HEK293T (cell line): ENCODE measurements at regions not wholly inside any gene's neighbourhood (a gene's known extent, or its start where the extent isn't known, plus 50 kb on each side); places are given as distances from the start of the nearest gene placed in this dataset.

Source experiments
- CTBP1 ChIP-seq: fragments of 450-650 bp; IDR thresholded peaks from 2 replicates; pipeline ENCODE4 v1.6.1; 2016; ENCODE audit warnings: borderline replicate concordance
- FOXK2 ChIP-seq: fragments of 450-650 bp; IDR thresholded peaks from 2 replicates; pipeline ENCODE4 v1.6.1; 2016; ENCODE audit warnings: mild to moderate bottlenecking
- FOXM1 ChIP-seq: fragments of 450-650 bp; IDR thresholded peaks from 2 replicates; pipeline ENCODE4 v1.6.1; 2017; ENCODE audit warnings: mild to moderate bottlenecking, borderline replicate concordance
- HDGF ChIP-seq: fragments of 450-650 bp; IDR thresholded peaks from 2 replicates; pipeline ENCODE4 v1.6.1; 2017; ENCODE audit warnings: antibody characterized with exemption, borderline replicate concordance
- SP1 ChIP-seq: fragments of 450-650 bp; IDR thresholded peaks from 2 replicates; pipeline ENCODE4 v1.6.1; 2017
- SUZ12 ChIP-seq: fragments of 450-650 bp; IDR thresholded peaks from 2 replicates; pipeline ENCODE4 v1.6.1; 2016; ENCODE audit warnings: mild to moderate bottlenecking
- ZNF384 ChIP-seq: fragments of 450-650 bp; IDR thresholded peaks from 2 replicates; pipeline ENCODE4 v1.6.1; 2016
- TF ChIP-seq, protein P1 (sequence below): fragments of 450-650 bp; IDR thresholded peaks from 2 replicates; pipeline ENCODE4 v1.6.1; 2016

DNA sequence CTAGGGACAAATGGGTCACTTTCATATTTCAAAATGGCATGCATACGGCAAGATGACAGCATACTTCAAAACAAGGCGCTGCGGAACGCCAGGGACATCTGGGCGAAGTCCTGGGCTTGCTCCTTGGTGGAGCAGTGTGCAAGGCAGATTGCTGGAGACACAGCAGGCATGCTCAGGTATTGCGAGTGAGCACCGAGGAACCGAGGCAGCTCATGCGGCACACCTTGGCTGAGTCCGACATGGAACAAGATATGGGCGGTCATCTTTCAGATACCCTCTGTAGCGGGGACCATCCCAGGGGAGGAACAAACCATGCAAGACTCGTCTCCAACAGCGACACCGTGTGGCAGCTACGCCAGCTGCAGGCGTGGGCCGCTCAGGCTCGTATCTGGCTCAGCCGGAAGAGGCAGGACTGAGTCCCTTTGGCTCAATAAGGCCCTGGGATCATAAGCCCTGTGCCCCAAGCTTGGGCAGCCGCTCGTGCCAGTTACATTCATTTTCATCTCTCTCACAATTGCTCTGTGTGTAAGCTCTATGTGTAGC is 112.4 kb downstream of the NUFIP1 start:
- TF ChIP-seq SUZ12, result no peak
- no peak for TF ChIP-seq SP1
- no peak for TF ChIP-seq FOXK2
- no peak for TF ChIP-seq HDGF
- TF ChIP-seq, protein P1, sequence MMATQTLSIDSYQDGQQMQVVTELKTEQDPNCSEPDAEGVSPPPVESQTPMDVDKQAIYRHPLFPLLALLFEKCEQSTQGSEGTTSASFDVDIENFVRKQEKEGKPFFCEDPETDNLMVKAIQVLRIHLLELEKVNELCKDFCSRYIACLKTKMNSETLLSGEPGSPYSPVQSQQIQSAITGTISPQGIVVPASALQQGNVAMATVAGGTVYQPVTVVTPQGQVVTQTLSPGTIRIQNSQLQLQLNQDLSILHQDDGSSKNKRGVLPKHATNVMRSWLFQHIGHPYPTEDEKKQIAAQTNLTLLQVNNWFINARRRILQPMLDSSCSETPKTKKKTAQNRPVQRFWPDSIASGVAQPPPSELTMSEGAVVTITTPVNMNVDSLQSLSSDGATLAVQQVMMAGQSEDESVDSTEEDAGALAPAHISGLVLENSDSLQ, result no peak
- no peak for TF ChIP-seq FOXM1
- TF ChIP-seq CTBP1, result no peak
- TF ChIP-seq ZNF384, result no peak
